DND-41 (cell line): ENCODE measurements at regions not wholly inside any gene's neighbourhood (a gene's known extent, or its start where the extent isn't known, plus 50 kb on each side); places are given as distances from the start of the nearest gene placed in this dataset.

ENCODE experiments used
- ATAC-seq: fragments of 200-7000 bp; cut with Tn5 transposase; 3 replicates; pipeline ENCODE4 v1.9.1; 2021; ENCODE audit warnings: low read depth; ENCODE audit not compliant: insufficient read depth
- DNase-seq: peaks from one replicate; pipeline ENCODE4 v3.0.0-alpha.2; 2020
- H2AFZ ChIP-seq: 2 replicates; pipeline ENCODE4 v1.6.0; 2012; ENCODE audit warnings: low read depth, low read length
- H3K27ac ChIP-seq: 2 replicates; pipeline ENCODE4 v1.5.1; 2012; ENCODE audit warnings: low read length, inconsistent platforms
- H3K27me3 ChIP-seq: fragments of 200-600 bp; sonication (generic); 2 replicates; pipeline ENCODE4 v1.6.0; 2012; ENCODE audit warnings: low read length, mild to moderate bottlenecking, inconsistent platforms; ENCODE audit not compliant: insufficient read depth, poor library complexity
- H3K36me3 ChIP-seq: 2 replicates; pipeline ENCODE4 v1.5.1; 2012; ENCODE audit warnings: low read length, inconsistent platforms; ENCODE audit not compliant: insufficient read depth
- H3K4me1 ChIP-seq: 2 replicates; pipeline ENCODE4 v1.5.1; 2012; ENCODE audit warnings: mild to moderate bottlenecking, low read length; ENCODE audit not compliant: insufficient read depth
- H3K4me2 ChIP-seq: 2 replicates; pipeline ENCODE4 v1.6.0; 2012; ENCODE audit warnings: mild to moderate bottlenecking, moderate library complexity, low read length, inconsistent platforms; ENCODE audit not compliant: insufficient read depth
- H3K4me3 ChIP-seq, 2 experiments: fragments of 200-600 bp in 1 of 2; shearing (Covaris generic) in 1 of 2; 2 replicates each; pipeline ENCODE4 v1.5.1; 2012 to 2016; ENCODE audit warnings: inconsistent platforms in 2 of 2, low read length in 2 of 2, mild to moderate bottlenecking in 2 of 2, low read depth in 1 of 2, moderate library complexity in 1 of 2
- H3K79me2 ChIP-seq: 2 replicates; pipeline ENCODE4 v1.6.0; 2012; ENCODE audit warnings: low read length, inconsistent platforms; ENCODE audit not compliant: insufficient read depth
- H3K9ac ChIP-seq: 2 replicates; pipeline ENCODE4 v1.6.0; 2012; ENCODE audit warnings: low read depth, mild to moderate bottlenecking, inconsistent platforms, low read length, moderate library complexity
- H3K9me3 ChIP-seq: 2 replicates; pipeline ENCODE4 v1.5.1; 2012; ENCODE audit warnings: low read length, moderate library complexity, mild to moderate bottlenecking, inconsistent platforms; ENCODE audit not compliant: insufficient read depth, severe bottlenecking
- H4K20me1 ChIP-seq: 2 replicates; pipeline ENCODE4 v1.6.0; 2012; ENCODE audit warnings: low read length; ENCODE audit not compliant: insufficient read depth
- CTCF ChIP-seq: IDR thresholded peaks from 2 replicates; pipeline ENCODE4 v1.5.1; 2012; ENCODE audit warnings: borderline replicate concordance, low read length, moderate library complexity, mild to moderate bottlenecking; ENCODE audit not compliant: poor library complexity, severe bottlenecking; ENCODE audit errors: extremely low read depth
- EZH2 ChIP-seq: IDR thresholded peaks from 3 replicates; pipeline ENCODE4 v1.6.1; 2012; ENCODE audit warnings: borderline replicate concordance, low read depth, mild to moderate bottlenecking, moderate library complexity, low read length, inconsistent platforms; ENCODE audit not compliant: severe bottlenecking

- no peak for TF ChIP-seq CTCF
- Histone ChIP-seq H3K27me3 (no peaks in the 10 kb centered on the region), H3K4me1 (no peaks in the 10 kb centered on the region), H3K9me3 (no peaks in the 10 kb centered on the region), H2AFZ (no peak overlapping the region), H3K79me2 (no peaks in the 10 kb centered on the region), H3K9ac (no peak overlapping the region), H3K36me3 (no peaks in the 10 kb centered on the region), H4K20me1 (no peaks in the 10 kb centered on the region), H3K4me3 (no peak overlapping the region), H3K4me2 (no peak overlapping the region), H3K27ac (no peak overlapping the region)
- DNase-seq (no peak), ATAC-seq (no peak)
Observed at GRCh38 chr14:40445020-40445419, 1012.8 kb upstream of the FBXO33 start.

DNA sequence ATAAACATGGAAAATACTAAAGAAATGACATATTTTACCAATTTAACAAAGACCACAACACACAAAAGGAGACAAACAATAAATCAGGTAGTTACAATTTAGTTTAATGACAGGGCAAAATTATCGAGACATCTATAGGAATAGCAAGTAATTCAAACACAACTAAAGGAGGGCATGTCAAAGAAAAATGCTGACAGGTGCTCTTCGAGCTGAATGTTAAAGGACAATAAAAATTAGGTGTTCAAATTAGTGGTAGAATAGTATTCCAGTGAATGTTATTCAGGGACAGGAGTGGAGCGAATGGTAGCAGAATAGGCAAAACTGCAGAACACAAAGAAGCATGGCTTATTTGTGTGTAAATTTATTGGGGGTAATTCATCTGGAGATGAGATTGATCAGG, 1004.3 kb upstream of the FBXO33 start:
- Histone ChIP-seq H3K27ac (no peak overlapping the region), H3K4me2 (no peak overlapping the region), H3K4me3 (no peak overlapping the region), H3K4me1 (no peaks in the 10 kb centered on the region), H3K79me2 (no peaks in the 10 kb centered on the region), H4K20me1 (no peaks in the 10 kb centered on the region), H3K27me3 (no peaks in the 10 kb centered on the region), H3K36me3 (no peaks in the 10 kb centered on the region), H2AFZ (no peak overlapping the region), H3K9me3 (no peaks in the 10 kb centered on the region), H3K9ac (no peak overlapping the region)
- no peak for ATAC-seq
- TF ChIP-seq EZH2 (no peak), CTCF (no peak)
- no peak for DNase-seq

- Histone ChIP-seq H3K27ac (no peak overlapping the region), H3K9ac (no peak overlapping the region), H3K36me3 (no peaks in the 10 kb centered on the region), H4K20me1 (no peaks in the 10 kb centered on the region), H2AFZ (no peak overlapping the region), H3K4me3 (no peak overlapping the region), H3K27me3 (no peaks in the 10 kb centered on the region), H3K4me2 (no peak overlapping the region), H3K9me3 (no peaks in the 10 kb centered on the region), H3K79me2 (no peaks in the 10 kb centered on the region), H3K4me1 (no peaks in the 10 kb centered on the region)
- DNase-seq (peak; percentile 7), ATAC-seq (no peak)
- TF ChIP-seq CTCF, result peak; percentile 68
- no peak for TF ChIP-seq EZH2
Observed at GRCh38 chr14:40417777-40418401, 985.7 kb upstream of the FBXO33 start.

- DNase-seq (no peak), ATAC-seq (no peak)
- TF ChIP-seq EZH2, result no peak
- no peak for TF ChIP-seq CTCF
- no peak overlapping the region for H3K9ac ChIP-seq
- no peaks in the 10 kb centered on the region for H4K20me1 ChIP-seq
- H3K27ac ChIP-seq, result no peak overlapping the region
- H3K27me3 ChIP-seq, result no peaks in the 10 kb centered on the region
- H3K4me2 ChIP-seq, result no peak overlapping the region
- H3K79me2 ChIP-seq, result no peaks in the 10 kb centered on the region
- H3K36me3 ChIP-seq, result no peaks in the 10 kb centered on the region
- H3K9me3 ChIP-seq, result no peaks in the 10 kb centered on the region
- no peak overlapping the region for H2AFZ ChIP-seq
- no peaks in the 10 kb centered on the region for H3K4me1 ChIP-seq
- no peak overlapping the region for H3K4me3 ChIP-seq
Observed at GRCh38 chr14:40416565-40416964, 984.3 kb upstream of the FBXO33 start.
